Stimulated activated CD4-positive, alpha-beta T cell treated with anti-CD3 and anti-CD28 coated beads, TNF-alpha, amount 100 ng/mL, for 48 hours (primary cell): ENCODE measurements at regions not wholly inside any gene's neighbourhood (a gene's known extent, or its start where the extent isn't known, plus 50 kb on each side); places are given as distances from the start of the nearest gene placed in this dataset.

Source experiments
- DNase-seq, 3 donors: peaks; one replicate each; pipeline ENCODE4 v3.0.0-alpha.2; 2020; ENCODE audit warnings: low read depth in 3 of 3

DNA sequence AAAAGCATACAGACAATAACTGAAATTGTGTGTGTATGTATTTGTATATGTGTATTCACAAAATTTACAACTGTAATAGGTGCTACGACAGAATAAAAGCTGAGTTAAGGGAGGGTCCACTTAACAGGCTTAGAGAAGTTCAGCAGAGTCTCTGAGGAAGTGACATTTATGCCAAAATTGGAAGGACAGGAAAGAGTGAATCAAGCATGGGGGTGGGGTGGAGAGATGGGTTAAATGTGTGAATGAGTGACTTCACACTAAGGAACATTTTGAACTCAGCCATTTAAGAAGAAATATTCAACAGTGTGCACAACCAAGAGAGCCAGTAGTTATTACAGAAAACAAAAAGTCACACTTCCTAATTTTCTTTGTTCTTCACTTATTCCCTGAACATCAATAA lies 53.8 kb upstream of the RGS1 start:
- DNase-seq = no peak

DNA sequence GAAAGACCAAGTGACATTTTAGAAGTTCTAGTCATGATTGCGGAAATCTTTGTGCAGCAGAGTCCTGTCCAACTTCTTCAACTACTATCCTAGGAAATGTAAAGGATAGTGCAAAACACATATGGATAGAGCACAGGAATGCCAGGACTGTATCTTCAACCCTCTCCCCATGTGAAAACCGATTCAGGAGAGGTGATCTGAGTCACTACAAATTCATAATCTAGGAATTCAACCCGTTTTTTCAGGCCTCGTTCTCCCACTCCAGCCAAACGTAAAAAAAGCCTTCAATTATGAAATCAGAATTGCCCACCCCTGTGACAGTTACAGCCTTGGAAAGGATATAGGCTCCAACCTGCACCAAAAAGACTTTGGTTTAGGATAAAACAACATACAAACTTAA lies 52.9 kb upstream of the RGS1 start:
- no peak for DNase-seq

DNA sequence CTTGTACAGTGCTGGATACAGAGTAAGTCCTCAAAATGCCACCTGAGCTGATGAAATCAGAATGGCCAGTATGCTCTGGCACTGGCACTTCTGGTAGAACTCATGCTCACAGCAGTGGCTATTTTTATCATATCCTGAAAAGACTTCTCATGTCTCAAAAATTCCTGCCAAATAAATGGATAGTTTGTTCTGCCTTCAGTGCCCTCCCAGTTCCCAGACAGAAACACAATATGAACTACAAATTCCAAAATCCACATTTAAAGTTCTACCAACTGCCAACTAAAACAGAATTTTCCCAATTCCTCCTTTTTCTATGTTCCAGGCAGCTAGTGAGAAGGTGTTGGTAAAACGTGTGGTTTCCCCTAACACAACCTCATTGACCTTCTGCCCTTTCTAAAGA lies 51.4 kb upstream of the RGS1 start:
- no peak for DNase-seq
